Left lung (tissue), 4 donors: ENCODE measurements at regions not wholly inside any gene's neighbourhood (a gene's known extent, or its start where the extent isn't known, plus 50 kb on each side); places are given as distances from the start of the nearest gene placed in this dataset.

ENCODE experiments used
- ATAC-seq: fragments of 200-7000 bp; cut with Tn5 transposase; one replicate; pipeline ENCODE4 v1.9.1; 2020; ENCODE audit warnings: moderate library complexity
- DNase-seq, 4 donors: peaks; one replicate each; pipeline ENCODE4 v3.0.0-alpha.2; 2013 to 2020
- H3K27ac ChIP-seq, 2 donors: fragments of 200-600 bp; sonication (generic) in 1 of 2; one replicate each; pipeline versions ENCODE4 v1.5.0 to v1.8.0; 2020 to 2021
- H3K27me3 ChIP-seq, 2 donors: fragments of 200-600 bp; sonication (generic) in 1 of 2; one replicate each; pipeline versions ENCODE4 v1.5.0 to v1.8.0; 2020 to 2021
- H3K36me3 ChIP-seq, 2 donors: fragments of 200-600 bp; sonication (generic) in 1 of 2; one replicate each; pipeline versions ENCODE4 v1.5.0 to v1.8.0; 2020 to 2021
- H3K4me1 ChIP-seq, 2 donors: fragments of 200-600 bp; one replicate each; pipeline ENCODE4 v1.8.0; 2021
- H3K4me3 ChIP-seq, 2 donors: fragments of 200-600 bp; sonication (generic) in 1 of 2; one replicate each; pipeline versions ENCODE4 v1.5.0 to v1.8.0; 2020 to 2021; ENCODE audit warnings: mild to moderate bottlenecking in 1 of 2
- H3K9me3 ChIP-seq, 2 donors: fragments of 200-600 bp; sonication (generic) in 1 of 2; one replicate each; pipeline versions ENCODE4 v1.5.0 to v1.8.0; 2020 to 2021
- CTCF ChIP-seq, 2 donors: fragments of 200-600 bp; sonication (generic) in 1 of 2; IDR thresholded peaks; one replicate each; pipeline versions ENCODE4 v1.5.0 to v1.8.0; 2021; ENCODE audit warnings: antibody characterized with exemption in 2 of 2
- intact Hi-C, 2 donors: fragments of 100-400 bp; cut with DNase I; formaldehyde crosslinking; loops; one replicate each; pipeline versions ENCODE4 v1.11.2 to v1.14.2; 2022
- donor health status: DM: no; HTN: yes; CAD: no.
- donor health status: DM: no; HTN: no; CAD: no.

- no peak for DNase-seq
- no peak for TF ChIP-seq CTCF (IDR thresholded peaks at IDR 0.05)
- Histone ChIP-seq H3K27me3 (no peaks in the 10 kb centered on the region), H3K36me3 (no peaks in the 10 kb centered on the region), H3K4me3 (no peak overlapping the region), H3K9me3 (no peaks in the 10 kb centered on the region), H3K27ac (no peak overlapping the region), H3K4me1 (no peaks in the 10 kb centered on the region)
- no peak for ATAC-seq
- intact Hi-C loops: no loop called here
Observed at GRCh38 chr5:106959387-106959786, 711.4 kb downstream of the EFNA5 start.

DNA sequence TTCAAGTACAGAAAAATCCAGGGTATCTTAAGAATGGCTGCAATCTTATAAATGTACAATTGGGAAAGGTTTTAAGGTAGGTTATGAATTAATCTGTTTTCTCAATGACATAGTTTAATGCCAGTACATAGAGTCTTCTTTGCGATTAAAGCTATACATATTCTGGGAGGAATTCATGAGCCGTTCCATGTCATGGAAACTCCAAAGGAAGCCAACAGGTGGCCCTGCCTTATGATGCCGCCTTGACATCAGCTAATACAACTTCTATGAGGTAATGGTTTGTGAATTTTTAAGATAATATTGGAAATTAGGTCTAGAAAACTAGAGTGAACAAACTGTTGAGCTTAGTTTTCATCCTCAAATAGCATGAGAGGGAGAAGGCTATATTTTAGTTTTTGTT is 713.4 kb downstream of the EFNA5 start:
- no peaks in the 10 kb centered on the region for H3K27me3 ChIP-seq
- no peak overlapping the region for H3K27ac ChIP-seq
- ATAC-seq: no peak
- no peaks in the 10 kb centered on the region for H3K9me3 ChIP-seq
- no peak for DNase-seq
- intact Hi-C loops: no loop called here
- no peak for TF ChIP-seq CTCF (IDR thresholded peaks at IDR 0.05)
- H3K4me3 ChIP-seq: no peak overlapping the region
- H3K36me3 ChIP-seq: no peaks in the 10 kb centered on the region
- no peaks in the 10 kb centered on the region for H3K4me1 ChIP-seq

DNA sequence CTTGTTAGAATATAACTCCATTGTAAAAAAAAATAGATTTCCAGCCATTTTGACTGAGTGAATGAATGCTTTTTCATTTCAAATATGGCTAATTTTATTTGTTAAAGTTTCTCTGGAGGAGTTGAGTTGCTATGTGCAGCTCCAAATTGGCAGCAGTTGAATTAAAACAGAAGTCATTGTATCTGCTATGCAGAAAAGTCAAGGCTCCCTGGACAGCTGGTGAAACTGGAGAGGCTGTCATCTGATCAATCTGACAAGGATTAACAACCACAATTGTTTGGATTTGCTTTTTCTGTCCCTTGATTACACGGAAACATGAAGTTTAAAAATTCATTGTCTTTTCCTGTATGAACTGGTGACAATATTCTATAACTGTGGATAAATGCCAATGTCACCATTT is 713.9 kb downstream of the EFNA5 start:
- no peak for ATAC-seq
- no peak overlapping the region for H3K4me3 ChIP-seq
- no peak for TF ChIP-seq CTCF (IDR thresholded peaks at IDR 0.05)
- no peak overlapping the region for H3K27ac ChIP-seq
- intact Hi-C loops: no loop called here
- H3K27me3 ChIP-seq: no peaks in the 10 kb centered on the region
- no peaks in the 10 kb centered on the region for H3K9me3 ChIP-seq
- no peaks in the 10 kb centered on the region for H3K4me1 ChIP-seq
- DNase-seq: no peak
- H3K36me3 ChIP-seq: no peaks in the 10 kb centered on the region

DNA sequence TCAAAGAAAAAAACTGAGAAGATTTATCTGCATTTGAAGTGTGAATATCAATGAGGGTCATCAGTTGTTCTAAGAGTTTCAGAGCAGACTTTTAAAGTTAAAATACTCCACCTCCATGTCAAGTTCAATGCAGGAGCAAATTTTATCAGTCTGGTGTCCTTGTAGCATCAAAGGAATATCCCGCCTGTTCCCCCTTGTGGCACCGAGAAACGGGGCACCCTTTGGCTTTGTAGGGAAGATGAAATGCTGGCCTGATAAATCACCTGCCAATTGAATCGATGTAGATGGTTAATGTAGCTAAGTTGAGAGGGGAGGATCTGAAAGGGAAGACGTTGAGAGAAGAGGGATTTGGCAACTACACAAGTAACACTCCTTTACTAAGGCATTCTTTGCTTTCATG is 714.5 kb downstream of the EFNA5 start:
- Histone ChIP-seq H3K4me3 (no peak overlapping the region), H3K27me3 (no peaks in the 10 kb centered on the region), H3K4me1 (no peaks in the 10 kb centered on the region), H3K9me3 (no peaks in the 10 kb centered on the region), H3K27ac (no peak overlapping the region), H3K36me3 (no peaks in the 10 kb centered on the region)
- intact Hi-C loops: no loop called here
- TF ChIP-seq CTCF (IDR thresholded peaks at IDR 0.05): no peak
- no peak for ATAC-seq
- peak in 1 of 4 donors; percentile 11 for DNase-seq

GRCh38 chr5:106940986-106941385 is 729.8 kb downstream of the EFNA5 start:
- Histone ChIP-seq H3K4me3 (no peak overlapping the region), H3K36me3 (no peaks in the 10 kb centered on the region), H3K4me1 (no peaks in the 10 kb centered on the region), H3K9me3 (no peaks in the 10 kb centered on the region), H3K27ac (no peak overlapping the region), H3K27me3 (no peaks in the 10 kb centered on the region)
- intact Hi-C loops: no loop called here
- no peak for TF ChIP-seq CTCF (IDR thresholded peaks at IDR 0.05)
- no peak for ATAC-seq
- DNase-seq: no peak
